Esophagus squamous epithelium (tissue), 4 donors: ENCODE measurements at regions not wholly inside any gene's neighbourhood (a gene's known extent, or its start where the extent isn't known, plus 50 kb on each side); places are given as distances from the start of the nearest gene placed in this dataset.

Source experiments
- POLR2A ChIP-seq, 4 donors: fragments of 450-650 bp; IDR thresholded peaks; one replicate each; pipeline ENCODE4 v1.6.1; 2017; ENCODE audit warnings: antibody characterized with exemption in 4 of 4, mild to moderate bottlenecking in 4 of 4, moderate library complexity in 3 of 4
- TF ChIP-seq, protein P1 (sequence below), 6 experiments: fragments of 450-650 bp in 4 of 6; fragments of 200-600 bp in 2 of 6; sonication (generic) in 2 of 6; IDR thresholded peaks; one replicate each; pipeline ENCODE4 v1.5.1; 2016 to 2019; ENCODE audit warnings: antibody characterized with exemption in 6 of 6, mild to moderate bottlenecking in 4 of 6, moderate library complexity in 4 of 6

DNA sequence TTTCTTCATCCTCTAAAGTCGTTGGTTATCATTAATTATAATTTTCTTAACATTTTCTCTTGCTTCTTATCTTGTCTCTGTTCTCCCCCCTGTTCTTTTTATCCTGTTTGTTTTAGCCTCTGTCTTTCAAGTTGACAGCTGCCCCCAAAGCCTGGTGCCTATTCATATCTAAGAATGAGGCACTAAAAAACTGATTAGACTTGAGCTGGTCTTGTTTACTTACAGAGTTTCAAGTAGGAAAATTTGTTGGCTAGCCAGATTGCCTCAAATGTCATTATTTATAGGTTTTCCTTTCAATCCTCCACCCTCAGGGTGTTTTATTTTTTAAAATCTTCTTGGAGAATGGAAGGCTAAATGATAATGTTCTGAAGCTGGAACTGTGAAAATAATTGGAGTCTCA lies 236.0 kb downstream of the UTP18 start:
- no peak for TF ChIP-seq POLR2A (IDR thresholded peaks at IDR 0.05)
- TF ChIP-seq, protein P1, sequence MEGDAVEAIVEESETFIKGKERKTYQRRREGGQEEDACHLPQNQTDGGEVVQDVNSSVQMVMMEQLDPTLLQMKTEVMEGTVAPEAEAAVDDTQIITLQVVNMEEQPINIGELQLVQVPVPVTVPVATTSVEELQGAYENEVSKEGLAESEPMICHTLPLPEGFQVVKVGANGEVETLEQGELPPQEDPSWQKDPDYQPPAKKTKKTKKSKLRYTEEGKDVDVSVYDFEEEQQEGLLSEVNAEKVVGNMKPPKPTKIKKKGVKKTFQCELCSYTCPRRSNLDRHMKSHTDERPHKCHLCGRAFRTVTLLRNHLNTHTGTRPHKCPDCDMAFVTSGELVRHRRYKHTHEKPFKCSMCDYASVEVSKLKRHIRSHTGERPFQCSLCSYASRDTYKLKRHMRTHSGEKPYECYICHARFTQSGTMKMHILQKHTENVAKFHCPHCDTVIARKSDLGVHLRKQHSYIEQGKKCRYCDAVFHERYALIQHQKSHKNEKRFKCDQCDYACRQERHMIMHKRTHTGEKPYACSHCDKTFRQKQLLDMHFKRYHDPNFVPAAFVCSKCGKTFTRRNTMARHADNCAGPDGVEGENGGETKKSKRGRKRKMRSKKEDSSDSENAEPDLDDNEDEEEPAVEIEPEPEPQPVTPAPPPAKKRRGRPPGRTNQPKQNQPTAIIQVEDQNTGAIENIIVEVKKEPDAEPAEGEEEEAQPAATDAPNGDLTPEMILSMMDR (IDR thresholded peaks at IDR 0.05), result no peak
